EL (cell line): ENCODE measurements at regions not wholly inside any gene's neighbourhood (a gene's known extent, or its start where the extent isn't known, plus 50 kb on each side); places are given as distances from the start of the nearest gene placed in this dataset.

Experiments
- DNase-seq: peaks from one replicate; pipeline ENCODE4 v3.0.0-alpha.2; 2016

- DNase-seq: no peak
These were observed 83.5 kb downstream of the VCY1B start for GRCh38 chrY:14139521-14139920.

GRCh38 chrY:14145614-14146013 is 89.6 kb downstream of the VCY1B start:
- DNase-seq: no peak

- DNase-seq: no peak
These were observed 126.7 kb downstream of the VCY1B start for GRCh38 chrY:14182776-14183175.

GRCh38 chrY:14222014-14222413 is 166.0 kb downstream of the VCY1B start:
- DNase-seq: no peak

- DNase-seq: peak; percentile 0
These were observed 175.7 kb downstream of the VCY1B start for GRCh38 chrY:14231703-14232102.

GRCh38 chrY:14235070-14235469 is 179.0 kb downstream of the VCY1B start:
- DNase-seq: no peak

GRCh38 chrY:14238277-14238676 is 182.2 kb downstream of the VCY1B start:
- DNase-seq: no peak

GRCh38 chrY:14246948-14247347 is 190.9 kb downstream of the VCY1B start:
- no peak for DNase-seq

GRCh38 chrY:14248878-14249576 is 193.0 kb downstream of the VCY1B start:
- no peak for DNase-seq

- DNase-seq: no peak
These were observed 200.2 kb downstream of the VCY1B start for GRCh38 chrY:14255965-14256816.

GRCh38 chrY:14256817-14257168 is 200.8 kb downstream of the VCY1B start:
- DNase-seq: no peak

GRCh38 chrY:14277029-14277428 is 221.0 kb downstream of the VCY1B start:
- DNase-seq: no peak

GRCh38 chrY:14290656-14291375 is 233.5 kb upstream of the NLGN4Y start:
- DNase-seq: peak; percentile 1

GRCh38 chrY:14292382-14292781 is 231.9 kb upstream of the NLGN4Y start:
- DNase-seq: no peak

GRCh38 chrY:14300775-14301174 is 223.6 kb upstream of the NLGN4Y start:
- no peak for DNase-seq

- no peak for DNase-seq
These were observed 222.8 kb upstream of the NLGN4Y start for GRCh38 chrY:14301552-14301951.

GRCh38 chrY:14328677-14329345 is 195.5 kb upstream of the NLGN4Y start:
- peak; percentile 32 for DNase-seq

- no peak for DNase-seq
These were observed 194.0 kb upstream of the NLGN4Y start for GRCh38 chrY:14330362-14330761.

- DNase-seq: no peak
These were observed 184.8 kb upstream of the NLGN4Y start for GRCh38 chrY:14339524-14339923.

- peak; percentile 58 for DNase-seq
These were observed 183.7 kb upstream of the NLGN4Y start for GRCh38 chrY:14340459-14341143.

GRCh38 chrY:14344648-14345333 is 179.5 kb upstream of the NLGN4Y start:
- peak; percentile 3 for DNase-seq

- no peak for DNase-seq
These were observed 172.7 kb upstream of the NLGN4Y start for GRCh38 chrY:14351590-14351989.
